DMS114 treated with DMSO at 0.1 percent for 48 hours (cell line): ENCODE measurements at regions not wholly inside any gene's neighbourhood (a gene's known extent, or its start where the extent isn't known, plus 50 kb on each side); places are given as distances from the start of the nearest gene placed in this dataset.
"Not testable (repeated sequence)": the region's sequence is repeated elsewhere in the genome, so short reads cannot be mapped to it uniquely, and the experiment has no call there.

Source experiments
- DNase-seq: peaks from one replicate; lab custom pipeline; 2025; ENCODE audit not compliant: unreplicated experiment; lab: John Stamatoyannopoulos, UW

GRCh38 chr10:25707976-25708671 lies 225.9 kb upstream of the MYO3A start:
- no peak for DNase-seq

GRCh38 chr10:25713894-25714240 lies 220.2 kb upstream of the MYO3A start:
- no peak for DNase-seq

GRCh38 chr10:25724241-25724640 lies 209.8 kb upstream of the MYO3A start:
- no peak for DNase-seq

GRCh38 chr10:25725917-25726716 lies 207.9 kb upstream of the MYO3A start:
- DNase-seq = peak; percentile 72

GRCh38 chr10:25738776-25739175 lies 195.3 kb upstream of the MYO3A start:
- no peak for DNase-seq

- DNase-seq = no peak
Observed at GRCh38 chr10:25743832-25744231, 190.2 kb upstream of the MYO3A start.

- no peak for DNase-seq
Observed at GRCh38 chr10:25744574-25744973, 189.5 kb upstream of the MYO3A start.

- DNase-seq = no peak
Observed at GRCh38 chr10:25745976-25746375, 188.1 kb upstream of the MYO3A start.

- DNase-seq = no peak
Observed at GRCh38 chr10:25747084-25747483, 186.9 kb upstream of the MYO3A start.

GRCh38 chr10:25748509-25748908 lies 185.5 kb upstream of the MYO3A start:
- DNase-seq = no peak

- DNase-seq = no peak
Observed at GRCh38 chr10:25753776-25754175, 180.3 kb upstream of the MYO3A start.

GRCh38 chr10:25755874-25756273 lies 178.2 kb upstream of the MYO3A start:
- not testable (repeated sequence) for DNase-seq

GRCh38 chr10:25756784-25757183 lies 177.2 kb upstream of the MYO3A start:
- DNase-seq = no peak

GRCh38 chr10:25758041-25758457 lies 176.0 kb upstream of the MYO3A start:
- DNase-seq = peak; percentile 47

- DNase-seq = no peak
Observed at GRCh38 chr10:25758511-25758910, 175.5 kb upstream of the MYO3A start.

GRCh38 chr10:25761937-25762336 lies 172.1 kb upstream of the MYO3A start:
- DNase-seq = no peak

- DNase-seq = no peak
Observed at GRCh38 chr10:25766213-25766612, 167.8 kb upstream of the MYO3A start.

GRCh38 chr10:25766687-25767221 lies 167.3 kb upstream of the MYO3A start:
- no peak for DNase-seq

GRCh38 chr10:25768167-25768566 lies 165.9 kb upstream of the MYO3A start:
- DNase-seq = no peak

- DNase-seq = no peak
Observed at GRCh38 chr10:25778646-25779045, 155.4 kb upstream of the MYO3A start.

- DNase-seq = no peak
Observed at GRCh38 chr10:25786161-25786560, 147.9 kb upstream of the MYO3A start.

GRCh38 chr10:25786899-25787298 lies 147.1 kb upstream of the MYO3A start:
- DNase-seq = no peak
